ENCODE measurements at regions not wholly inside any gene's neighbourhood (a gene's known extent, or its start where the extent isn't known, plus 50 kb on each side); places are given as distances from the start of the nearest gene placed in this dataset.
"Not testable (repeated sequence)": the region's sequence is repeated elsewhere in the genome, so short reads cannot be mapped to it uniquely, and the experiment has no call there.

- H3K9ac ChIP-seq (ENCODE audit: low read length in 5 of 5) = no peak overlapping the region
- H3K4me3 ChIP-seq (ENCODE audit: low read depth in 1 of 5, low read length in 5 of 5) = no peak overlapping the region
- no peaks in the 10 kb centered on the region for H3K36me3 ChIP-seq (ENCODE audit: control insufficient read depth in 5 of 5, insufficient read depth in 5 of 5, low read length in 5 of 5)
- H3K27me3 ChIP-seq (ENCODE audit: control insufficient read depth in 5 of 5, insufficient read depth in 4 of 5, low read length in 5 of 5) = no peaks in the 10 kb centered on the region
- H3K4me1 ChIP-seq (ENCODE audit: control insufficient read depth in 5 of 5, insufficient read depth in 5 of 5, low read length in 5 of 5) = peaks cover 0 to 10% (median 8%) of the 10 kb centered on the region in 5 donors
- peak overlapping the region; percentile 15 for H3K27ac ChIP-seq (ENCODE audit: low read depth, low read length)
- peaks cover 0 to 5% (median 3%) of the 10 kb centered on the region in 5 donors for H3K9me3 ChIP-seq (ENCODE audit: control insufficient read depth in 5 of 5, low read length in 5 of 5)
Observed at GRCh38 chr13:97757807-97758206, 195.7 kb upstream of the IPO5 start.

GRCh38 chr13:97758317-97758716 is 195.2 kb upstream of the IPO5 start:
- H3K27me3 ChIP-seq (ENCODE audit: control insufficient read depth in 5 of 5, insufficient read depth in 4 of 5, low read length in 5 of 5) = no peaks in the 10 kb centered on the region
- H3K4me3 ChIP-seq (ENCODE audit: low read depth in 1 of 5, low read length in 5 of 5) = no peak overlapping the region
- H3K9ac ChIP-seq (ENCODE audit: low read length in 5 of 5) = no peak overlapping the region
- peaks cover 0 to 10% (median 8%) of the 10 kb centered on the region in 5 donors for H3K4me1 ChIP-seq (ENCODE audit: control insufficient read depth in 5 of 5, insufficient read depth in 5 of 5, low read length in 5 of 5)
- peaks cover 0 to 6% (median 5%) of the 10 kb centered on the region in 5 donors for H3K9me3 ChIP-seq (ENCODE audit: control insufficient read depth in 5 of 5, low read length in 5 of 5)
- H3K36me3 ChIP-seq (ENCODE audit: control insufficient read depth in 5 of 5, insufficient read depth in 5 of 5, low read length in 5 of 5) = no peaks in the 10 kb centered on the region
- H3K27ac ChIP-seq (ENCODE audit: low read depth, low read length) = no peak overlapping the region

- Histone ChIP-seq H3K9ac (ENCODE audit: low read length in 5 of 5) (no peak overlapping the region), H3K4me3 (ENCODE audit: low read depth in 1 of 5, low read length in 5 of 5) (no peak overlapping the region), H3K4me1 (ENCODE audit: control insufficient read depth in 5 of 5, insufficient read depth in 5 of 5, low read length in 5 of 5) (peaks cover 0 to 10% (median 8%) of the 10 kb centered on the region in 5 donors), H3K36me3 (ENCODE audit: control insufficient read depth in 5 of 5, insufficient read depth in 5 of 5, low read length in 5 of 5) (no peaks in the 10 kb centered on the region), H3K9me3 (ENCODE audit: control insufficient read depth in 5 of 5, low read length in 5 of 5) (peaks cover 0 to 8% (median 5%) of the 10 kb centered on the region in 5 donors), H3K27me3 (ENCODE audit: control insufficient read depth in 5 of 5, insufficient read depth in 4 of 5, low read length in 5 of 5) (no peaks in the 10 kb centered on the region), H3K27ac (ENCODE audit: low read depth, low read length) (no peak overlapping the region)
Observed at GRCh38 chr13:97761796-97762540, 191.5 kb upstream of the IPO5 start.

- no peaks in the 10 kb centered on the region for H3K27me3 ChIP-seq (ENCODE audit: control insufficient read depth in 5 of 5, insufficient read depth in 4 of 5, low read length in 5 of 5)
- no peak overlapping the region for H3K27ac ChIP-seq (ENCODE audit: low read depth, low read length)
- no peak overlapping the region for H3K4me3 ChIP-seq (ENCODE audit: low read depth in 1 of 5, low read length in 5 of 5)
- peaks cover 0 to 8% (median 5%) of the 10 kb centered on the region in 5 donors for H3K9me3 ChIP-seq (ENCODE audit: control insufficient read depth in 5 of 5, low read length in 5 of 5)
- no peak overlapping the region for H3K9ac ChIP-seq (ENCODE audit: low read length in 5 of 5)
- no peaks in the 10 kb centered on the region for H3K4me1 ChIP-seq (ENCODE audit: control insufficient read depth in 5 of 5, insufficient read depth in 5 of 5, low read length in 5 of 5)
- no peaks in the 10 kb centered on the region for H3K36me3 ChIP-seq (ENCODE audit: control insufficient read depth in 5 of 5, insufficient read depth in 5 of 5, low read length in 5 of 5)
Observed at GRCh38 chr13:97766749-97767148, 186.7 kb upstream of the IPO5 start.

DNA sequence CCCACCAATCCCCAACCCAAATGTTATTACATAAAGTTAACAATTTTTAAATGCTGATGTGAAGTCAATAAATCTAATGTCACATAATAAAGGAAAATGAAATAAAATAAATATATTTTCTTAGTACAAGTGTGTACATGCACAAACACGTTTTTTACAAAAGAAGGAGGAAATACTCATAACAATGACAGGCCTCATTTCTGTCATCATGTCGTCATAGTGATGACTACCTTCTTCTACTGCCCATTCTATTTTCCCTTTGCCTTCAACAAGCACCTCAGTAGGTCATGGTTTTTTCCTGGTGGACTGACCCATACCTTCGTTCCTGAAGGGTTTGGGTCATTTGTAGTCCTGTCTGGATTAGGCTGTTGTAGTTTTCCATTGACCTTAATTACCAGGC is 185.3 kb upstream of the IPO5 start:
- Histone ChIP-seq H3K9ac (ENCODE audit: low read length in 5 of 5) (no peak overlapping the region), H3K4me3 (ENCODE audit: low read depth in 1 of 5, low read length in 5 of 5) (no peak overlapping the region), H3K9me3 (ENCODE audit: control insufficient read depth in 5 of 5, low read length in 5 of 5) (peaks cover 0 to 5% (median 0%) of the 10 kb centered on the region in 5 donors), H3K36me3 (ENCODE audit: control insufficient read depth in 5 of 5, insufficient read depth in 5 of 5, low read length in 5 of 5) (no peaks in the 10 kb centered on the region), H3K4me1 (ENCODE audit: control insufficient read depth in 5 of 5, insufficient read depth in 5 of 5, low read length in 5 of 5) (no peaks in the 10 kb centered on the region), H3K27me3 (ENCODE audit: control insufficient read depth in 5 of 5, insufficient read depth in 4 of 5, low read length in 5 of 5) (no peaks in the 10 kb centered on the region), H3K27ac (ENCODE audit: low read depth, low read length) (no peak overlapping the region)

GRCh38 chr13:97770231-97770630 is 183.2 kb upstream of the IPO5 start:
- H3K27ac ChIP-seq (ENCODE audit: low read depth, low read length); H3K27me3 ChIP-seq (ENCODE audit: control insufficient read depth in 5 of 5, insufficient read depth in 4 of 5, low read length in 5 of 5); H3K9me3 ChIP-seq (ENCODE audit: control insufficient read depth in 5 of 5, low read length in 5 of 5): not testable (repeated sequence)

DNA sequence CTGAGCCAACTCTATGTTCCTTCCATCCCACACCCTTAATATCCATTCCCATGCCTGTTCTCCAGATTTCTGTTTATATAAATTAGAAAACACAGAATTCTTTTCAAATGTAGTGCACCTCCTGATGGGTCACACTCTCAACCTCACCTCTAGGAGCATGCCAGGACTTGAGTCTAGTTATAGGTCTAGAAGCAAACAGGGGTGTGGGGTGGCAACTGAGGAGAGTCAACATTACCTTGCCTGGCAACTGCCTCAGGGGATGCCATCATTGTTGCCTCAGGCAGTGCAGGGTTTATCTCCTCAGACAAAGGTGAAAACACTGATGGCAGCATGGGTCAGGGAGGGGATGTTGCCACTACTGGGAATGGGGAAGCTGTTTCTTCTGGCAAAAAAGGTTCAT is 181.0 kb upstream of the IPO5 start:
- not testable (repeated sequence) for H3K9ac ChIP-seq (ENCODE audit: low read length in 5 of 5); H3K4me3 ChIP-seq (ENCODE audit: low read depth in 1 of 5, low read length in 5 of 5); H3K4me1 ChIP-seq (ENCODE audit: control insufficient read depth in 5 of 5, insufficient read depth in 5 of 5, low read length in 5 of 5); H3K9me3 ChIP-seq (ENCODE audit: control insufficient read depth in 5 of 5, low read length in 5 of 5); H3K27me3 ChIP-seq (ENCODE audit: control insufficient read depth in 5 of 5, insufficient read depth in 4 of 5, low read length in 5 of 5); H3K36me3 ChIP-seq (ENCODE audit: control insufficient read depth in 5 of 5, insufficient read depth in 5 of 5, low read length in 5 of 5); H3K27ac ChIP-seq (ENCODE audit: low read depth, low read length)

More at GRCh38 chr13:97770231-97770630, 183.2 kb upstream of the IPO5 start:
- H3K4me3 ChIP-seq (ENCODE audit: low read depth in 1 of 5, low read length in 5 of 5); H3K9ac ChIP-seq (ENCODE audit: low read length in 5 of 5); H3K36me3 ChIP-seq (ENCODE audit: control insufficient read depth in 5 of 5, insufficient read depth in 5 of 5, low read length in 5 of 5); H3K4me1 ChIP-seq (ENCODE audit: control insufficient read depth in 5 of 5, insufficient read depth in 5 of 5, low read length in 5 of 5): not testable (repeated sequence)

DNA sequence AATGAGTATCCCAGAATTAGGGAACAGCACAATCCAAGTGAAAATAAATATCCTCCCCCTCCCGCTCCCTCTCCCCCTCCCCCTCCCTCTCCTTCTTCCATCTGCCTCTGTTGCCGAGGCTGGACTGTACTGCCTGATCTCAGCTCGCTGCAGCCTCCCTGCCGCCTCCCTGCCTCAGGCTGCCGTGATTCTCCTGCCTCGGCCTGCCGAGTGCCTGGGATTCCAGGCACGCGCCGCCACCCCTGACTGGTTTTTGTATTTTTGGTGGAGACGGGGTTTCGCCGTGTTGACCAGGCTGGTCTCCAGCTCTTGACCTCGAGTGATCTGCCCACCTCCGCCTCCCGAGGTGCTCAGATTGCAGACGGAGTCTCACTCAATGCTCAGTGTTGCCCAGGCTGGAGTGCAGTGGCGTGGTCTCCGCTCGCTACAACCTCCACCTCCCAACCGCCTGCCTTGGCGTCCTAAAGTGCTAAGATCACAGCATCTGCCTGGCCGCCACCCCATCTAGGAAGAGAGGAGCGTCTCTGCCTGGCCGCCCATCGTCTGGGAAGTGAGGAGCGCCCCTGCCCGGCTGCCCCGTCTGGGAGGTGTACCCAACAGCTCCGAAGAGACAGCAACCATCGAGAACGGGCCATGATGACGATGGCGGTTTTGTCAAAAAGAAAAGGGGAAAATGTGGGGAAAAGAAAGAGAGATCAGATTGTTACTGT is 178.9 kb upstream of the IPO5 start:
- not testable (repeated sequence) for H3K4me1 ChIP-seq (ENCODE audit: control insufficient read depth in 5 of 5, insufficient read depth in 5 of 5, low read length in 5 of 5); H3K27me3 ChIP-seq (ENCODE audit: control insufficient read depth in 5 of 5, insufficient read depth in 4 of 5, low read length in 5 of 5)

GRCh38 chr13:97780486-97780885 is 173.0 kb upstream of the IPO5 start:
- no peak overlapping the region for H3K4me3 ChIP-seq (ENCODE audit: low read depth in 1 of 5, low read length in 5 of 5)
- H3K36me3 ChIP-seq (ENCODE audit: control insufficient read depth in 5 of 5, insufficient read depth in 5 of 5, low read length in 5 of 5) = no peaks in the 10 kb centered on the region
- H3K4me1 ChIP-seq (ENCODE audit: control insufficient read depth in 5 of 5, insufficient read depth in 5 of 5, low read length in 5 of 5) = no peaks in the 10 kb centered on the region
- no peaks in the 10 kb centered on the region for H3K9me3 ChIP-seq (ENCODE audit: control insufficient read depth in 5 of 5, low read length in 5 of 5)
- no peak overlapping the region for H3K27ac ChIP-seq (ENCODE audit: low read depth, low read length)
- H3K27me3 ChIP-seq (ENCODE audit: control insufficient read depth in 5 of 5, insufficient read depth in 4 of 5, low read length in 5 of 5) = no peaks in the 10 kb centered on the region
- no peak overlapping the region for H3K9ac ChIP-seq (ENCODE audit: low read length in 5 of 5)

More for the DNA sequence above, 178.9 kb upstream of the IPO5 start:
- not testable (repeated sequence) for H3K36me3 ChIP-seq (ENCODE audit: control insufficient read depth in 5 of 5, insufficient read depth in 5 of 5, low read length in 5 of 5); H3K4me3 ChIP-seq (ENCODE audit: low read depth in 1 of 5, low read length in 5 of 5); H3K27ac ChIP-seq (ENCODE audit: low read depth, low read length); H3K9ac ChIP-seq (ENCODE audit: low read length in 5 of 5); H3K9me3 ChIP-seq (ENCODE audit: control insufficient read depth in 5 of 5, low read length in 5 of 5)

DNA sequence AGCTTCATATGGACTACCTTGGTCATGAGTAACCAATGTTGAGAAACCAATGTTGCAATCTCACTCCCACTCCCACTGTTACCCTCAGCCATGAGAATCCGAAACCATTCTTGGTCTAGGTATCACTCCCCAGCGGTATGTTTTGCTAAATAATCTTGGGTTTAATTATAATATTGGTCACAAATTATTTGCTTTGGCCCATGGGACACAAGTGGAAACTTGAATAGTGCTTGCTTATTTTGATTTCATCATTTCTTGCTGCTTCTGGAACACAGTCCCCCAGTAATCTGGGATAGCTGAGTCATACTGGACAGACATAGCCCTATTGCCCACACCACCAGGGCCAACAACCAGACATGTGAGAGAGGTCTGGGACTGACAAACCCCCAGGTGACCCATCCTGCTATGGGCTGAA is 171.6 kb upstream of the IPO5 start:
- Histone ChIP-seq H3K4me1 (ENCODE audit: control insufficient read depth in 5 of 5, insufficient read depth in 5 of 5, low read length in 5 of 5) (no peaks in the 10 kb centered on the region), H3K27me3 (ENCODE audit: control insufficient read depth in 5 of 5, insufficient read depth in 4 of 5, low read length in 5 of 5) (no peaks in the 10 kb centered on the region), H3K9me3 (ENCODE audit: control insufficient read depth in 5 of 5, low read length in 5 of 5) (peaks cover 0 to 2% (median 0%) of the 10 kb centered on the region in 5 donors), H3K36me3 (ENCODE audit: control insufficient read depth in 5 of 5, insufficient read depth in 5 of 5, low read length in 5 of 5) (no peaks in the 10 kb centered on the region), H3K27ac (ENCODE audit: low read depth, low read length) (no peak overlapping the region), H3K4me3 (ENCODE audit: low read depth in 1 of 5, low read length in 5 of 5) (no peak overlapping the region), H3K9ac (ENCODE audit: low read length in 5 of 5) (no peak overlapping the region)
